DMS79 (cell line): ENCODE measurements at regions not wholly inside any gene's neighbourhood (a gene's known extent, or its start where the extent isn't known, plus 50 kb on each side); places are given as distances from the start of the nearest gene placed in this dataset.
"Not testable (repeated sequence)": the region's sequence is repeated elsewhere in the genome, so short reads cannot be mapped to it uniquely, and the experiment has no call there.

ENCODE experiments used
- DNase-seq: peaks from one replicate; lab custom pipeline; 2025; lab: John Stamatoyannopoulos, UW

DNA sequence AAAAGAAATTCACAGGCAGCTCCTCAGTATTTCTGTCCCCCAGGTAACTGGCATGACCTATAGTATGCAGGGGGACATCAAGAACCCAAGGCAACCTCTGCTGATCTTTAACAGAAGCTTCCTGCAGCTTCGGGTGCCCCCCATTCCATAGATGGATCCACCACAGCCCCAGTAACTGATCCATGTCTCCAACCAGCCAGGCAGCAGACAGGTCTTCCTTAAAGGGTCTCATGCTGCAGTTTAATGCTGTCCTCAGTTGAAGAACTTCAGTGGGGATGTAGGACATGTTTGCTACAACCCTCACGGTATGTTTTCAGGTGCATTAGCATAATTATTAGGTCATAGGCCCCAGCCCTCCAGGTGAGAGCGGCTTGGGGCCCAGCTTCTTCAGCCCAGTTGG, 90.9 kb upstream of the OLIG2 start:
- DNase-seq, result no peak

DNA sequence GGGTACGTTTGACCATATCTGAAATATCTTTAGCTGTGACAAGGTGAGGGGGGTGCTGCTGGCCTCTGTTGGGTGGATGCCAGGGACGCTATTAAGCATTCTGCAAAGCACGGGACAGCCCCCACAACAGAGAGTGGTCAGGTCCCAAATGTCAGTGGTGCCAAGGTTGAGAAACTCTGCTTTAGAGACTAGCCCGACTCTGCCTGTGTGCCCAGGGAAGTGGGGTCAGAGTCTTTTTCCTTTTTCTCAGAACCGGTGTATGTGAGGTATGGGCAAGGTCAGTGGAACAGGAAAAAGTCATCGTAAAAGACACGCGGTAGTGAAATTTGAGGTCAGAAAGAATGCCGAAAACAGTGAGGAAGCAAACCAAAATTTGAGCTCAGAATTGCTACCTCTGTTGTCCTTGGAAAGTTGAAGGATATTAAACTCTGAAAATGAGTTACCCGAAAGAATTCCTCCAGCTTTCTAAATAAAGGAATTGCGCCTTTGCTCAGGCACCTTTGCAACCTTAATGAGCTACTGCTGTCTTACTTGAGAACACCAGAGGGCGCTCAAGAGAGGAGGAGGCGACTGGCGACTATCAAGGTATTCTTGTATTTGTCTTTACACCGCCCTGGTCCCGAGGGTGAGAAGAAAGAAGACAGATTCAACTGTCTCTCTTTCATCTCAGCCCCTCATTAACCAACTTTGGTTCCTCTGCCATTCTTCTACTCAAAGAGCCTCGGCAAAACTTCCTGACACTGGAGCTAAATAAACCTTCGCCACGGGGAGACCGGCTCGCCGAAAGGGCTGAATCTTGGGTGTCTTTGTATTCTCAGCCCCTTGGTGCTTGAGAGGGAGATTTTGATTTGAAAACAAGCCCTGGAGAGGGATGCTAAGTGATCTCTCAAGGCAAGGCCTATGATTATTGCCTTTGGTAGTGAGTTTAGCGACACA, 85.4 kb upstream of the OLIG2 start:
- DNase-seq, result no peak

DNA sequence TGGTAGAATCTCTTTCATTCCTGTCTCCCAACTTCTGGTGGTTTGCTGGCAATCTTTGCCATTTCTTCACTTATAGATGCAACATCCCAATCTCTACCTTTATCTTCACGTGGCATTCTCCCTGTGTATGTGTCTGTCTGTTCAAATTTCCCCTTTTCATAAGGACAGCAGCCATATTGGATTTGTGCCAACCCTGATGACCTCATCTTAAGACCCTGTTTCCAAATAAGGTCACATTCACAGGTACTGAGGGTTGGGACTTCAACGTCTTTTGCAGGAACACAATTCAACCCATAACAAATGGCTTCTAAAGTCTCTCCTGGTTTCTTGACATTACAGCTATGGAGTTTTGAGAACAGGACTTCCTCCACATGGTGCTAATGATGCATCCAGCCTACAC, 84.5 kb upstream of the OLIG2 start:
- DNase-seq, result no peak

DNA sequence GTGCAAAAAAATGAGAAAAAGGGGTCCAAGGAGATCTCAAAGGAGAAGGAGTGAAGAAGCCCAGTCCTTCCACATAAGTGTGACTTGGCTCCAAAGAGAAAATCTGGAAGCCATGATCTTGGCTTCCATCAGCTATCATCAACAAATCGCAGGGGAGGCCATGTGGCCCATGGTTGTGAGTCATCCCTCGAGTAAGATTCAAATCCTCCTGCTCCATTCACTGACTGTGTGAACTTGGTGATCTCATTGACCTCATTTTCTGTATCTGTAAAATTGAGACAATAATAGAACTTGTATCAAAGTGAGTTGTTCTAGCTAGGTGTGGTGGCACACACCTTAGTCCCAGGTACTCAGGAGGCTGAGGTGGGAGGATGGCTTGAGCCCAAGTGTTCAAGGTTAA, 79.1 kb upstream of the OLIG2 start:
- no peak for DNase-seq

GRCh38 chr21:32947736-32948135, 78.0 kb upstream of the OLIG2 start:
- no peak for DNase-seq

DNA sequence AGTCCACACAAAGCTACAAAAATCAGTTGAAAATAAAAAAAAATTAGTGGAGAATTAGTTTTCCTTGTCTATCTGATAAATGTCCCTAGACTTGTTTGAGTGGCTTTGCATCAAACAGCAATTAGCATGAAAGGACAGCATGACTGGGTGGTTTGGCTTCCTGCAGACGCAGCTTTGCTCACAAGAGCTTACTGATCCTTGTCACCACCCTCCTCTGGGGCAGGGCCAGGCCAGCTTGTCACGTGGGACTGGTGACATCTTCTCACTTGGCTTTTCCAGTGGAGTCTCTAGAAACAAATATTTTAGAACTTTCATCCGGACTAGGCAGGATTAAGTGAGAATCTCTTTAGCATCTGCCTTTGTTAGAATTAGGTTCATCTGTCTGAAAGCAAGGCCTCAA, 76.0 kb upstream of the OLIG2 start:
- no peak for DNase-seq

DNA sequence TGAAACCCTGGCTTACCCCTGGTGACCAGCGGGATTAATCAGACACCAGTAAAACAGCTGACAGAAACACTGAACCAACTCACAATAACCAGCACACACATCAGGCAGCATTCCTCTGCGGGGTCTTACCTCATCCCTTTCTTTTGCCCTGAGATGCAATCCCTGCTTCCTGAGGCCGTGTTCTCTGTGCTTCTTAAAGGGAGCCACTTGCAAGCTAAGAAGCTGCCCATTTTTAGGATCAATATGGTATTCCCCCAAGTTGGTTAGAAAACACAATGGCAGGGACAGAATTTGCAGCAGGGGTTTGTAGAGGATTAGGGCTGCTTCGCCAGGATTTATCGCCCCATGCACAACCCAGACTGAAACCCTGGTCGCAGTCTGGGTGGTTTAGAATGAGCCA, 74.7 kb upstream of the OLIG2 start:
- DNase-seq, result no peak

- no peak for DNase-seq
Measured at GRCh38 chr21:32954353-32954752, 71.4 kb upstream of the OLIG2 start.

DNA sequence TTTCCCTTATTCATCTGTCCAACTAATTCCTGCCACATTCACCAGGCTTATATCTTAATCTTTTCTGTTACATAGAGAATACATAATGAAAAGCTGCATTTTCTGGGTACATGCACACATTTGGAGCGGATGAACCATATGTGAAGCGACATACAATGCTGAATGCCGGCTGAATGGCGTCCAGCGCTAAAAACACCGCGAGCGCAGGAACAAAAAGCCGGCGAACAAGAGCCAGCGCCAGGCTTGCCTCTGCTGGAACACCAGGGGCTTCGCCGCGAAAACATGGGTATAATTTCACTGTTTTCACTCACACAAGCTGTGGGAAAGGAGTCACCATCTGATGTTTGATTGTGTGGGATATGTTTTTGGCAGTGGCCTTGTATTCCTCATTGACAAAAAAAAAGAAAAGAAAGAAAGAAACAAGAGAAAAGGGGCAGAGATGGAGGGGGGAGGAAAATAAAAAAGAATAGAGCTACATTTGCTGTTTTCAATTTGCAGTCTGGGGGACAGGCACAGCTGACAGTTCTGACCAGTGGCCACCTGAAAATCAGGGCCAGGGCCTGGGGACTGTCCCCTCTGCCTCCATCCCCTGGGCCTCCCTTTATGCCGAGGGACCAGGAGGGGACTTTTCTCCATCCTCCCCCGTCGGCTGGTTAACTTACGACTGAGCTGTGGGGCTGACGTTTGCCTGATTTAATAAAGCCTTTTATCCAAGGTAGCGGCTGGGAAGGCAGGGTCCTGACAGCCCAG, 70.2 kb upstream of the OLIG2 start:
- DNase-seq, result no peak

DNA sequence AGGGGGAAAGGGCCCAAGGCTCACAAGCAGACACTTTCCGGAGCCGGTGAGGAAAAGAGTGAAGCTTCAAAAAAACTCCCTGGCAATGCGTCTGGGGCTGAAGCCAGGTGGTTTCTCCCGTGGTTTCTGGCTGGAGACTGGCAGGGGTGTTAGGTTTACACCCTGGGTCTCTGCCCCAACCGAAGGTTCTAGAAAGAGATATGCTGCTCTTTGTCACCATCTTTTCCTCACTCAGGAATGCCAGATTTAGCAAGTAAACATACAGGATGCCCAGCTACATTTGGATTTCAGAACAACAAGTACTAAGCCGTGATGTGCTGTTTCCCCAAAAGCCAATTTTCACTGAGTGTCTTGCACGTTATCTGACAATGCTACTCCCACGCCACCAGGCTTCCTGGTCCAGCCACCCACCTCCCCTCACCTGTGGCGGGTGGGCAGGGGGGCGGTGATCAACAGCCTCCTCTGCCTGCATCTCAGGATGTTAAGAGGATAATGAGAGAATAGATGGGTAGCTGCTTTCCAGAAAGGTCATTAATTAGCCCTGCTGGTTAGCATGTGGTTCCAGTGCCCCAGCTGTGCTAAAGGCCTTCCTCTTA, 69.6 kb upstream of the OLIG2 start:
- no peak for DNase-seq

- DNase-seq, result no peak
Measured at GRCh38 chr21:32957545-32957944, 68.2 kb upstream of the OLIG2 start.

- DNase-seq, result no peak
Measured at GRCh38 chr21:32958288-32959002, 67.3 kb upstream of the OLIG2 start.

DNA sequence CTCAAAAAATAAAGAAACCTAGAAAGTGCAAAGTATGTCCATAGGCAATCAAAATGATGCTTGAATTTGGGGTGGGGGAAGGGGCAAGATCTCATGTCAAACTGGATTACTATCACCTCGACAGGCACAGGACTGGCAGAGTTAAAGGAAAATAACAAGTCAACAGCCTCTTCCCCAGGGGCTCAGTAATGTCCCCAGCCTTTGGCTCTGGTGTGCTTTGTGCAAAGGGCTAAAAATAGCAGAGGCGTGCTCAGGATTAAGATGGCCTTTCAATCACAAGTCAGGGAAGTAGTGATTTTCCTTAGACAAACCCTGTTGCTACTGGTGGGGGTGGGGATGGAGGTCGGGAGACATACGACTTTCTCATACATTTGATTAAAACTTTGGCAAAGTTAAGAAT, 63.5 kb upstream of the OLIG2 start:
- no peak for DNase-seq

GRCh38 chr21:32965129-32965680, 60.5 kb upstream of the OLIG2 start:
- DNase-seq, result no peak

- DNase-seq, result no peak
Measured at GRCh38 chr21:32966120-32966519, 59.6 kb upstream of the OLIG2 start.

DNA sequence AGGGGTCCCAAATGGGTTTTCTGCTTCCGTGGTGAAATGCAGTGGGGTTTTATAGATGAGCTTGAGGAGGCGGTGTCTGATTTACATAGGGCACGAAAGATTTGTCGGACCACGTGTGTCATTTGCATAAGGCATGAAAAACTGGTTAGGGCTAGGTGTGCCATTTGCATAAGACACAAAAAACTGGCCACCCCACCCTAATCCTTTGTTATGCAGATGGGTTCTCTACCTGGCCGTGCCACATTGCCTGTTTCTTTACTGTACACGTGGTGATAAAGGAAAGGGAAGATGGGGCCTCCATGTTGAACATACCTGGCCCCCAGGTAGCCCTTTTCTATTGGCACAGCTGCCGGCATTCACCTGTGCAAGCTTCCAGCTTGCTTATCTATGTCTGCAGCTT, 57.6 kb upstream of the OLIG2 start:
- not testable (repeated sequence) for DNase-seq

DNA sequence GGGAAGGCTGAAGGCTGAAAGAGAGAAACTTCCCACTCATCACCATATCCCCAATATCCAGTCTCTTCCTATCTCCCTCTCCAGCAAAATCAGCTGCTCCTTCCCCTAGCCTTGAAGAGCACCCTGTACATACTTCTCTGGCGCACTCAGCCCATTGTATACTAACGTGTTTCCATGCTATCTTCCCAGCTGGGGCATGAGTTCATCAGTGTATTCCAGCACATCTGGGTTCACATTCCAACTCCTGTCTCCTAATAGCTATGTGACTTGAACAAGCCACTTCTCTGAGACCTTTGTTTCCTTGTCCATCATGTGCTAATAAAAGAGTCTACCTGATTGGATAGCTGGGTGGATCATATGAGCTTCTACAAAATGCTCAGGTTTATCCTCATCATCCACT, 51.1 kb upstream of the OLIG2 start:
- no peak for DNase-seq

DNA sequence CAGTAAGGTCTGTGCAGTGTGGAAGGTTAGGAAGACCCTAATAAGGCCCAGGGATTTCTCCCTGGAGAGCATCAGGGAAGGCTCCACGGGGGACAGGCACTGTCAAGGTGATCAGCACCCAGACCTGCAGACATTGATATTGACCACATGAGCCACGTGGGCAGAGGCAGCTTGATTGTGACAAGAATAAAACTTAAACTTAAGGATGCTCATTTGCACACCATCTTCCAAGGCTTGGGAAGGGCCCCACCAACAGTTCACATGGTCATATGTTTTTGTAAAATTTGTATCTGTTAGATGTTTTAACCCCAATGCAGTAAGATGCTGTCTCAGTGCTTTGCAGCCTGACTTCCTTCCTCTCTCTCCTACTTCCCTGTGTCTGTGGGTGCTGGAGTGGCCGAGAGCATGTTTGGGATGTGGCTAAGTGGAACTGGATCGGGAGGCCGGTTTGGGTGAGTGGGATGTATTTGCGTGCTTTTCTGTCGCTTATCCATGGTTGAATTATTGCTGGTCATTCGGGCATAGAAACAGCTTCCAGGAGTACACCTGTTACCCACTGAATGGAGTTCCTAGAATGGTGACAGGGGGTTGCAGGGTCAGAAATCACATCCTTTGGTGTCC, 49.8 kb upstream of the OLIG2 start:
- DNase-seq, result no peak
